Brain microvascular endothelial cell (primary cell): ENCODE measurements at regions not wholly inside any gene's neighbourhood (a gene's known extent, or its start where the extent isn't known, plus 50 kb on each side); places are given as distances from the start of the nearest gene placed in this dataset.
"Not testable (repeated sequence)": the region's sequence is repeated elsewhere in the genome, so short reads cannot be mapped to it uniquely, and the experiment has no call there.

Source experiments
- DNase-seq: peaks from one replicate; pipeline ENCODE4 v3.0.0-alpha.2; 2020
- H3K27ac ChIP-seq: fragments of 250-450 bp; sonication (Bioruptor Pico); 2 replicates; pipeline ENCODE4 v1.5.1; 2020; ENCODE audit warnings: mild to moderate bottlenecking, moderate library complexity
- H3K27me3 ChIP-seq: fragments of 250-450 bp; sonication (Bioruptor Pico); replicated peaks from 2 replicates; pipeline ENCODE4 v1.5.1; 2020; ENCODE audit warnings: mild to moderate bottlenecking
- H3K36me3 ChIP-seq: fragments of 250-450 bp; sonication (Bioruptor Pico); replicated peaks from 2 replicates; pipeline ENCODE4 v1.5.1; 2020; ENCODE audit warnings: mild to moderate bottlenecking
- H3K4me3 ChIP-seq: 2 replicates; pipeline ENCODE4 v1.5.1; 2011; ENCODE audit warnings: low read depth, mild to moderate bottlenecking, control low read depth, low read length, moderate library complexity
- in situ Hi-C: cut with HindIII; loops from 2 replicates; pipeline ENCODE4 v1.10.0; 2017; ENCODE audit warnings: low sequenced_read_pairs, low pct_ligation_motif_present
- TF ChIP-seq, protein P1 (sequence below): IDR thresholded peaks from 2 replicates; pipeline ENCODE4 v1.5.1; 2011; ENCODE audit warnings: low read depth, mild to moderate bottlenecking, moderate library complexity, low read length, control low read depth, inconsistent platforms; ENCODE audit errors: missing control alignments

DNA sequence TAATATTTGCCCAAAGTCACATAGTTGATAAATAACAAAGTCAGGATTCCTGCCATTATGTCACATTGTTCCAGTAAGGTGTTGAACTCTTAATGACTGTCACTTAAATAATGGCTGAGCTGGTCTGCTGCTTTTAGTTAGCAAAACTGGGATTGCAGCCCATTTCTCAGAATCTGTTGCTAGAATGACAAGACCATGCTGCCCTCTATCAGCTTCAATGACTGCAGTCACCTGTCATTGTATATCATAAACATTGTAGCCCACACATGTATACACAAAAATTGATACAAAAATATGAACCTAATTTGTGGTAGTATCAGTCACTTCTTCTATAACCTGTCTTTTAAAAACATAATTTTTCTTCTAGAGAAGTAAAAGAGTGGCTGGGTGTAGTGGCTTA is 121.1 kb downstream of the FAM161A start:
- no peak overlapping the region for H3K4me3 ChIP-seq
- no peak for DNase-seq
- in situ Hi-C loops = no loop called here

DNA sequence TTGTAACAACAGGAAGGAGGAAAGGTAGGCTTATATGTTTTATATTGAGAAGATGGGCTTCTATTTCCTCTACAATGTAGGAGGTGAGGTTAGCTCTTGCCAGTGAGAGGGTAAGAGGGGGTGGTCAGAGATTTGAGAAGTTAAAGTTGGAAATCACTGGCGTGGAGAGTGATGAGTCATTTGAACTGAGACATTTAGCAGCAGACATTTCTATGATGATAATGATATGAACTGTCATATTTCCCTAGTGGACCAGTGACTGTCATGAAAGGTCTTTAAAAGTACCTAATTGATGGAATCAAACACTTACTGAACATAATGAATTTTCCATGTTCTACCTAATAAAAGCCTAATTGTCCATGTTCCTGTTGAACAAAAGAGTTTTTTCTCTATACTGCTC is 126.1 kb downstream of the FAM161A start:
- H3K27me3 ChIP-seq = no peaks in the 10 kb centered on the region
- H3K36me3 ChIP-seq = no peaks in the 10 kb centered on the region
- TF ChIP-seq, protein P1, sequence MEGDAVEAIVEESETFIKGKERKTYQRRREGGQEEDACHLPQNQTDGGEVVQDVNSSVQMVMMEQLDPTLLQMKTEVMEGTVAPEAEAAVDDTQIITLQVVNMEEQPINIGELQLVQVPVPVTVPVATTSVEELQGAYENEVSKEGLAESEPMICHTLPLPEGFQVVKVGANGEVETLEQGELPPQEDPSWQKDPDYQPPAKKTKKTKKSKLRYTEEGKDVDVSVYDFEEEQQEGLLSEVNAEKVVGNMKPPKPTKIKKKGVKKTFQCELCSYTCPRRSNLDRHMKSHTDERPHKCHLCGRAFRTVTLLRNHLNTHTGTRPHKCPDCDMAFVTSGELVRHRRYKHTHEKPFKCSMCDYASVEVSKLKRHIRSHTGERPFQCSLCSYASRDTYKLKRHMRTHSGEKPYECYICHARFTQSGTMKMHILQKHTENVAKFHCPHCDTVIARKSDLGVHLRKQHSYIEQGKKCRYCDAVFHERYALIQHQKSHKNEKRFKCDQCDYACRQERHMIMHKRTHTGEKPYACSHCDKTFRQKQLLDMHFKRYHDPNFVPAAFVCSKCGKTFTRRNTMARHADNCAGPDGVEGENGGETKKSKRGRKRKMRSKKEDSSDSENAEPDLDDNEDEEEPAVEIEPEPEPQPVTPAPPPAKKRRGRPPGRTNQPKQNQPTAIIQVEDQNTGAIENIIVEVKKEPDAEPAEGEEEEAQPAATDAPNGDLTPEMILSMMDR = no peak
- in situ Hi-C loops = no loop called here
- H3K4me3 ChIP-seq = no peak overlapping the region
- H3K27ac ChIP-seq = no peak overlapping the region
- DNase-seq = peak; percentile 24

More for the DNA sequence above, 121.1 kb downstream of the FAM161A start:
- TF ChIP-seq, protein P1 = no peak
- Histone ChIP-seq H3K36me3 (no peaks in the 10 kb centered on the region), H3K27me3 (no peaks in the 10 kb centered on the region), H3K27ac (no peak overlapping the region)

DNA sequence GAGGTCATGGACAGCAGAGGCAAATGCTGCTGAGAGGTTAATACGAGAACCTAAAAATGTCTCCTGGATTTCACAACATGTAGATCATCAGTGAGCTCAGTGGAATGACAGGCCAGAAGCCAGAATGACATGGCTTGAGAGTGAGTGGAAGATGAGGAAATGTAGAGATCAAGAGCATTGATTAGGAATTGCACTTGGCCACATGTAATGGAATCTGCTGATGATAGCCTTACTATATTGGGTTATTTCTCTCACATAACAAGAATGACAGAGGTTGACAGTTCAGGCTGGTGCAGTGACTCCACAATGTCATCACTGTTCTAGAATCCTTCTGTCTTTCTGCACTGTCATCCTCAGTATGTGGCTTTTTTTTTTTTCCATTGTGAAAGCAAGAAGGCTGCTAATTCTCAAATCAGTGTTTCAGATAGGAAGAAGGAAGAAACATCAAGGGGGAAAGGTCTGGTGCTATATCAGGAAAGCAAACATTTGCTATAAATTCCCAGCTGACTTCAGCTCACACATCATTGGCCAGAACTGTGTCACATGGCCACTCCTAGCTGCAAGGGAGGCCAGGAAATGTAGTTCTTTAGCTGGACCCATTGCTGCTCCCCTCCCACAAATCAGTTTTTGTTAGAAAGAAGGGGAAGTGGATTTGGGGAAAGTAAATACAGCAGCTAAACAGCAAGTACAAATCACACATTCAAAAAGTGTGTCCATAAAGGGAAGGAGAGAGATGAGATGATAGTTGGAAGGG is 127.2 kb downstream of the FAM161A start:
- H3K27me3 ChIP-seq = no peaks in the 10 kb centered on the region
- no peak for DNase-seq
- TF ChIP-seq, protein P1 = no peak

DNA sequence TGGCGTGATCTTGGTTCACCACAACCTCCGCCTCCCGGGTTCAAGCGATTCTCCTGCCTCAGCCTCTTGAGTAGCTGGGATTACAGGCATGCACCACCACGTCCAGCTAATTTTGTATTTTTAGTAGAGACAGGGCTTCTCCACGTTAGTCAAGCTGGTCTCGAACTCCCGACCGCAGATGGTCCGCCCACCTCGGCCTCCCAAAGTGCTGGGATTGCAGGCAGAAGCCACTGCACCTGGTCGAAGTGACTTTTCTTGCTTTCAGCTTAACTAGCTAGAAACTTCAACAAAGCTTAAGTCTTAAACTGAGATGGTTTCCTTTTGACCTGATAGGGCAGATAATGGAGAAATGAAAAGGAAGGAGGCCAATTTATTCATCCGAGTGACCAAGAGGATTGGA is 130.5 kb downstream of the FAM161A start:
- in situ Hi-C loops, DNase-seq: not testable (repeated sequence)

More for the DNA sequence above, 127.2 kb downstream of the FAM161A start:
- no peak overlapping the region for H3K4me3 ChIP-seq
- in situ Hi-C loops = no loop called here
- H3K27ac ChIP-seq = no peak overlapping the region
- H3K36me3 ChIP-seq = no peaks in the 10 kb centered on the region

DNA sequence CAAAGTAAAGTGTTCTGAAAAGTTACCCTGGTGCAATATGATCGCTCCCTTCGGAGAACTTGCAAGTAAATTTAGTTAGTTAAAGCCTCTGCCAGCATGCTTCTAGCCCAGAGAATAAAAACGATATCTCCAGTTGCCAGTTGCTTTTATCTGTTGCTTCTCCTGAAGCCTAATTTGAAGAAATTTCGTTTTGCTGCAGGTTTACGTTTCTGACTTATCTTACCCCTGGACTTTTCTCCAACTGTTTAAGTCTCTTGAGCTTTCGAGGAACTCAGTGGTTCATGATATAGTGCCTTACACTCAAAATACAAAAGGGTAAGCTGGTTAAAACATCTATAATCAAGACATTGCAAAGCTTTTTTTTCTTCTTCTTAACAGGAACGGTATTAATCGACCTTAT is 131.1 kb downstream of the FAM161A start:
- H3K4me3 ChIP-seq = no peak overlapping the region
- in situ Hi-C loops = no loop called here
- DNase-seq = no peak
- no peaks in the 10 kb centered on the region for H3K36me3 ChIP-seq
- no peaks in the 10 kb centered on the region for H3K27me3 ChIP-seq
- no peak overlapping the region for H3K27ac ChIP-seq
- TF ChIP-seq, protein P1 = no peak

More for the DNA sequence above, 130.5 kb downstream of the FAM161A start:
- H3K4me3 ChIP-seq, H3K27ac ChIP-seq, H3K36me3 ChIP-seq, H3K27me3 ChIP-seq: not testable (repeated sequence)

DNA sequence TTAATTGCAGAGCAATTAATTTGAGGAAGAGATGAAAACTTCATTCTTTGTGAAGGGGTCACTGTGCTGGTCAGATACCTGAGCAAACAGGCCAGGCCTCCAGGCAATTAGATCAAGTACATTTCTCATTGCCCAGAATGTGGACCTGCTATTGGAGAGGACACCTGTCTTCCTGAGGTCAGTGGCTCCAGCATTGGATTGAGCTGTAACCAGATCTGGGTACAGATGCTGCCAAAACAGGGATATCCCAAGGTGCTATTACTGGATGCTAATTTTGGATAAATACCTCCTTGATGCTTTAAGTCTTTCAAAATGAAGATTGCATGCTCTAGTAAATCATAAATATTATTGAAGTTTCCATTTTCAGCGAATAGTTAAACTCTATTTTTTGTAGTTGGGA is 131.5 kb downstream of the FAM161A start:
- H3K27ac ChIP-seq = no peak overlapping the region
- no peaks in the 10 kb centered on the region for H3K36me3 ChIP-seq
- H3K27me3 ChIP-seq = no peaks in the 10 kb centered on the region
- DNase-seq = no peak
- TF ChIP-seq, protein P1 = no peak
- in situ Hi-C loops = no loop called here
- no peak overlapping the region for H3K4me3 ChIP-seq
